ENCODE measurements at regions not wholly inside any gene's neighbourhood (a gene's known extent, or its start where the extent isn't known, plus 50 kb on each side); places are given as distances from the start of the nearest gene placed in this dataset.

GRCh38 chr12:14071833-14072232 is 90.4 kb upstream of the GRIN2B start:
- no peaks in the 10 kb centered on the region for H3K36me3 ChIP-seq (ENCODE audit: insufficient read depth, low read length)
- H3K27me3 Mint-ChIP-seq (ENCODE audit: low read depth, unreplicated experiment): no peaks in the 10 kb centered on the region
- H4K20me1 ChIP-seq (ENCODE audit: insufficient read depth, low read length): no peaks in the 10 kb centered on the region
- TF ChIP-seq EZH2 (IDR thresholded peaks at IDR 0.05; ENCODE audit: insufficient read depth, low read length) (no peak), CTCF (IDR thresholded peaks at IDR 0.05; ENCODE audit: insufficient read depth, low read depth, low read length) (no peak)
- DNase-seq (ENCODE audit: low read depth) (no peak), FAIRE-seq (no peak)
- no peak overlapping the region for H3K27ac Mint-ChIP-seq (ENCODE audit: unreplicated experiment)
- no peak overlapping the region for H3K4me2 ChIP-seq (ENCODE audit: low read length)
- no peaks in the 10 kb centered on the region for H3K9me3 Mint-ChIP-seq (ENCODE audit: unreplicated experiment)
- no peaks in the 10 kb centered on the region for H3K4me1 Mint-ChIP-seq (ENCODE audit: low read depth, unreplicated experiment)
- no peaks in the 10 kb centered on the region for H3K4me1 ChIP-seq (ENCODE audit: insufficient read depth, low read length)
- H3K79me2 ChIP-seq (ENCODE audit: insufficient read depth, low read length): no peaks in the 10 kb centered on the region
- H3K27ac ChIP-seq (ENCODE audit: low read depth, low read length): no peak overlapping the region
- H3K36me3 Mint-ChIP-seq (ENCODE audit: low read depth, unreplicated experiment): no peaks in the 10 kb centered on the region
- H3K9me3 ChIP-seq (ENCODE audit: insufficient read depth, low read depth, low read length): no peaks in the 10 kb centered on the region
- no peak overlapping the region for H3K9ac ChIP-seq (ENCODE audit: low read length)
- no peak overlapping the region for H3K4me3 ChIP-seq (ENCODE audit: insufficient read depth, low read depth, low read length)
- H2AFZ ChIP-seq (ENCODE audit: low read depth, low read length): no peak overlapping the region
- H3K27me3 ChIP-seq (ENCODE audit: insufficient read depth, low read length): no peaks in the 10 kb centered on the region
- no peak overlapping the region for H3K4me3 Mint-ChIP-seq (ENCODE audit: unreplicated experiment)

- Mint-ChIP-seq H3K4me1 (ENCODE audit: low read depth, unreplicated experiment) (no peaks in the 10 kb centered on the region), H3K36me3 (ENCODE audit: low read depth, unreplicated experiment) (no peaks in the 10 kb centered on the region), H3K4me3 (ENCODE audit: unreplicated experiment) (no peak overlapping the region), H3K27ac (ENCODE audit: unreplicated experiment) (no peak overlapping the region), H3K9me3 (ENCODE audit: unreplicated experiment) (no peaks in the 10 kb centered on the region), H3K27me3 (ENCODE audit: low read depth, unreplicated experiment) (no peaks in the 10 kb centered on the region)
- Histone ChIP-seq H3K4me2 (ENCODE audit: low read length) (no peak overlapping the region), H2AFZ (ENCODE audit: low read depth, low read length) (no peak overlapping the region), H3K36me3 (ENCODE audit: insufficient read depth, low read length) (no peaks in the 10 kb centered on the region), H3K27me3 (ENCODE audit: insufficient read depth, low read length) (no peaks in the 10 kb centered on the region), H3K27ac (ENCODE audit: low read depth, low read length) (no peak overlapping the region), H3K9ac (ENCODE audit: low read length) (no peak overlapping the region), H3K9me3 (ENCODE audit: insufficient read depth, low read depth, low read length) (peaks cover 3% of the 10 kb centered on the region), H3K4me3 (ENCODE audit: insufficient read depth, low read depth, low read length) (no peak overlapping the region), H3K79me2 (ENCODE audit: insufficient read depth, low read length) (no peaks in the 10 kb centered on the region), H4K20me1 (ENCODE audit: insufficient read depth, low read length) (no peaks in the 10 kb centered on the region), H3K4me1 (ENCODE audit: insufficient read depth, low read length) (no peaks in the 10 kb centered on the region)
- no peak for DNase-seq (ENCODE audit: low read depth)
- TF ChIP-seq EZH2 (IDR thresholded peaks at IDR 0.05; ENCODE audit: insufficient read depth, low read length) (no peak), CTCF (IDR thresholded peaks at IDR 0.05; ENCODE audit: insufficient read depth, low read depth, low read length) (no peak)
- no peak for FAIRE-seq
Observed at GRCh38 chr12:14072987-14073386, 91.6 kb upstream of the GRIN2B start.

GRCh38 chr12:14075797-14076393 is 94.5 kb upstream of the GRIN2B start:
- Histone ChIP-seq H3K27me3 (ENCODE audit: insufficient read depth, low read length) (no peaks in the 10 kb centered on the region), H3K4me1 (ENCODE audit: insufficient read depth, low read length) (no peaks in the 10 kb centered on the region), H3K27ac (ENCODE audit: low read depth, low read length) (no peak overlapping the region), H3K4me2 (ENCODE audit: low read length) (no peak overlapping the region), H3K79me2 (ENCODE audit: insufficient read depth, low read length) (no peaks in the 10 kb centered on the region), H3K9me3 (ENCODE audit: insufficient read depth, low read depth, low read length) (peaks cover 3% of the 10 kb centered on the region), H3K9ac (ENCODE audit: low read length) (no peak overlapping the region), H4K20me1 (ENCODE audit: insufficient read depth, low read length) (no peaks in the 10 kb centered on the region), H2AFZ (ENCODE audit: low read depth, low read length) (no peak overlapping the region), H3K4me3 (ENCODE audit: insufficient read depth, low read depth, low read length) (no peak overlapping the region), H3K36me3 (ENCODE audit: insufficient read depth, low read length) (no peaks in the 10 kb centered on the region)
- Mint-ChIP-seq H3K27ac (ENCODE audit: unreplicated experiment) (no peak overlapping the region), H3K36me3 (ENCODE audit: low read depth, unreplicated experiment) (no peaks in the 10 kb centered on the region), H3K4me1 (ENCODE audit: low read depth, unreplicated experiment) (no peaks in the 10 kb centered on the region), H3K27me3 (ENCODE audit: low read depth, unreplicated experiment) (no peaks in the 10 kb centered on the region), H3K9me3 (ENCODE audit: unreplicated experiment) (no peaks in the 10 kb centered on the region), H3K4me3 (ENCODE audit: unreplicated experiment) (no peak overlapping the region)
- FAIRE-seq (no peak), DNase-seq (ENCODE audit: low read depth) (no peak)
- no peak for TF ChIP-seq CTCF (IDR thresholded peaks at IDR 0.05; ENCODE audit: insufficient read depth, low read depth, low read length)
- no peak for TF ChIP-seq EZH2 (IDR thresholded peaks at IDR 0.05; ENCODE audit: insufficient read depth, low read length)
